GM18507 (cell line): ENCODE measurements at regions not wholly inside any gene's neighbourhood (a gene's known extent, or its start where the extent isn't known, plus 50 kb on each side); places are given as distances from the start of the nearest gene placed in this dataset.

Source experiments
- DNase-seq: peaks from one replicate; pipeline ENCODE4 v3.0.0; 2011; ENCODE audit warnings: low read depth; ENCODE audit not compliant: insufficient read length; ENCODE audit errors: extremely low spot score
- FAIRE-seq: peaks from 2 replicates; lab custom pipeline; 2011; peaks lifted over from hg19 to GRCh38; lab: Jason Lieb, UNC

DNA sequence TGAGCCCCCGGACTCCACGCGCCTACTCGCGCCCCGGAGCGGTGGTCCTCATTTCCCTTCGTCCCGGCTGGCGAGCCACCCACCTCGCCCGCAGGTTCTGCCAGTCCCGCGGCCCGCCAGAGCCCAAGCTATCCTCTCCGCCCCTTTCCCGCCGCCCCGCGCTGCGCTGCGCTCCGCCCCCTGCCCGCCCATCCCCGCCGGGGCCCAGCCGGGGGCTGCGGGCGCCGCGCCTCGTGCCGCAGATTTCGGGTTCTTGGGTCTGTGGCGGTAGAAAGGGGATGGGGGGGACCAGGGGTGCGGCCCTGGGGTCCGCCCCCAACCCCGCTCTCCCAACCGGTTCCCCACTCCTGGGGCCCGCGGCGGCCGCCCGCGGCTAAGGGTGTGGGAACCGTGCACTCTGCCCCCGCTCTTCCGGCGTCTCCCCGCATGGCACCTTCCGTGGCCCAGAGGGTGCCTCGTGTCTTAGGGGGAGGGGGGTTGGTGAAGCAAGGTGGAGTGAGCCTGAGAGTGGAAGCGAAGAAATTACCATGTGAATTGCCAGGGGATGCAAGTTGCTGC is 650.8 kb upstream of the DIPK2B start:
- DNase-seq (no peak), FAIRE-seq (no peak)

DNA sequence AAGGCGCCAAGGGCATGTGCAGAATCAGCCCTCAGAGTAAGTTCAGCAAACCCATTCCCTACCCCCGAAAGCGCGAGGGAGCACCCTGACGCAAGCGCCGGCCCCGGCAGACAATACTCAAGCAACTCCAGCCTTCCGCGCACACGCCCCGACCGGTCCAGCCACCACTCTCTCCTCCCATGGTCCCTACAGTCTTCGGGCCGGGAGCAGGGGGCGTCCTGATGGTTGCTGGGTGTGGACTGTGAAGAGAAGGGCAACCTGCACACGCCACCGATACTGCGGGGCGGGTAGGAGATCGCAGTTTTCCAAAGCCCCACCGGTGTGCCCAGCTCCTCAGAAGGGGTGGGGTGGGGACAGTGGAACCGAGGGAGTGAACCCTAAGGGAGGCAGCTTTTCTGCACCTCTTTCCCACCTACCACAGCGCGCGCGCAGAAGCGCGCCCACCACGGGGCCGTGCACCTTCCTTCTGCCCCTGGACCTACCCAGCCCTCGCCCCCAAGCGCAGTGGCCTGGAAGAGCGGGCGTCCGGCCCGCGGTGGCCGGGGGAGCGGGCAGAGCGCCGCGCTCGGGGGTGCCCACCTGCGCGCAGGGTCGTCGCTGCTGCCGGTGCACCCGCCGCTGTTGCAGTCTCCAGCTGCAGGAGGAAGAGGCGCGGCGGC is 650.2 kb upstream of the DIPK2B start:
- FAIRE-seq (no peak), DNase-seq (no peak)

DNA sequence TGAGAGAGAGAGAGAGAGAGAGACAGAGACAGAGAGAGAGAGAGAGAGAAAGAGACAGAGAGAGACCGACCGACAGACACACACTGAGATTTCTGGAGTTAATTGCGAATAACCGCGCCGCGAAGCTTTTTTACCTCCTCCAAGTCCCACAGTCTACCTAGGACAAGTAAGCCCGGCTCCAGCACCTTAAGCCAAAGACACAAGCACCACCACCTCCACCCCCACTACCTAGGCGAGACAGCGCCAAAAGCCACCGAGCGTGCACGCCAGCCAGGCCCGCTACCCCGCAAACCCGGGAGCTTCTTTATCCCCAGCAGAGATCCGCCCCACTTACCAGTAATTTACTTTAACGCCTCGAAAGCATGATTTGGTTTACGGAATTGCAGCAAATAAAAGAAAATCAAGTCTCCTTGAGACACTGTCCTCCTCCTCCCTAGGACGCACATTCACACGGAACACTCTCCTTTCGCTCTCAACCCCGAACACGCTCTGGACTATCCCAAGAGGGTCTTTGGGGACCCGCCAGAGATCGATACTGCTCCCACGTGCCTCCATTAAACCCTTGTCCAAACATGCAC is 649.6 kb upstream of the DIPK2B start:
- DNase-seq (no peak), FAIRE-seq (no peak)

DNA sequence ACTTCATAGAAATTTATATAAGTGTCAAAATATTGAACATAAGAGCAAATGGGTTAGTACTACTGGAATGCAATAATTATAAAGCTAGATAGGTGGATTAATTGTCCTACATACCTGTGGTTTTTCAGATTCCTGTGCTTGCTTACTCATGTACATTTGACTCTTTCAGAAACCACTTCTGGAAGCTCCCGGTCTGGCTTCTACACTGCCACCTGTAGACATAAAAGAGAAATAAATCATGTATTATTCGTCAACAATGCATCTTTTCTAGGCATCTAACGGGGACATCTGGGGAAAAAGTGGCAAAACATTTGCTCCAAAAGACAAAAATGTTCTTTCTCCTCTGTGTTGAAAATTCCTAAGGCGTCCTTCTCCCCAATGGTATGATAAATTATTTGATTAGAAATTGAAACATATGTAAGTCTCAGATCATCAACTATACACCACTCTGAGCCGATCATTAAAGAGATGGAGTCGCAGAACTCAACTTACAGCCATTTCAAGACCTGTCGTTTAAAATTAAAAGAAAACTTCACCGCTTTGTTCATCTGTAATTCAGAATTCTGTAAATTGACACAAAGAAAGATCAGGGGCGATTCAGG is 648.7 kb upstream of the DIPK2B start:
- FAIRE-seq (peak; percentile 9), DNase-seq (no peak)

DNA sequence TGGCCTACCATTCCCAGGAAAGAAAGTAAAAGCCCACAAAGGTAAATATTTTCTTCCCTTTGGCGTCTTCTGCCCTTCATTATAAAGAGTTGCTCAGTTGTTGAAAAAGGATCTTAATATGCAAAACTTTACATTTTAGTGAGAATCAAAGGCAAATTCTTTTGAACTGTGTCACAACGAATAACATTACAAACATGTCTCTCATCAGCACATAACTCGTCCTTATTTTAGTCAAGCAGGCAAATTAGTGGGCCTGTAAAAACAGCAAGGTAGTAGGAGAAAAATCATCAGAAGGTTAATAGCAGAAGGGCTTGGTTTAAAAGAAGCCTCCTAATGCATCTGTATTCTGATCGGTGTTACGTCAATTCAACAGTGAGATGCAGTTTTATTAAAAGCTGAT is 647.3 kb upstream of the DIPK2B start:
- FAIRE-seq (no peak), DNase-seq (no peak)

DNA sequence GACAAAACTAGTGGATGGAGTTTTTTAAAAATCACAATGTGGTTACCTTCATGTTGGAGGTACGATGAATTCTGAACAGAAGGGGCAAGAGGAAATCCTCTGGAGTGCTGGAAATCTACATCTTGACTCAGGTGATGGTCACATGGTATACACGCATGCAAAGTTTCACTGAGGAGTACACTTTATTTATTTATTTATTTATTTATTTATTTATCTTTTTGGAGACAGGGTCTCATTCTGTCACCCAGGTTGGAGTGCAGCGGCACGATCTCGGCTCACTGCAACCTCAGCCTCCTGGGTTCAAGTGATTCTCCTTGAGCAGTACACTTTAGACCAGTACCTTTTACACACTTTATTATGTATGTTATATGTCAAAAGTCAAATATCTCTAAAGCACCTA is 645.7 kb upstream of the DIPK2B start:
- FAIRE-seq (no peak), DNase-seq (no peak)

DNA sequence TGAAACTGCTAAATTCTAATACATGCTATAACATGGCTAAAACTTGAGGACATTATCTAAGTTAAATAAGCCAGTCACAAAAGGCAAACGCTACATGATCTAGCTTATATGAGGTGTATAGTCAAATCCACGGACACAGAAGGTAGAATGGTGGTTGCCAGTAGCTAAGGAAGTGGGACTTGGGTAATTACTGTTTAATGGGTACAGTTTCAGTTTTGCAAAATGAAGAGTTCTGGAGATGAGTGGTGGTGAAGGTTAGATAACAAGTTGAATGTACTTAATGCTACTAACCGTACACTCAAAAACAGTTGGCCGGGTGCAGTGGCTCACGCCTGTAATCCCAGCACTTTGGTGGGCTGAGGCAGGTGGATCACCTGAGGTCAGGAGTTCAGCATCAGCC is 644.5 kb upstream of the DIPK2B start:
- no peak for FAIRE-seq
- no peak for DNase-seq

DNA sequence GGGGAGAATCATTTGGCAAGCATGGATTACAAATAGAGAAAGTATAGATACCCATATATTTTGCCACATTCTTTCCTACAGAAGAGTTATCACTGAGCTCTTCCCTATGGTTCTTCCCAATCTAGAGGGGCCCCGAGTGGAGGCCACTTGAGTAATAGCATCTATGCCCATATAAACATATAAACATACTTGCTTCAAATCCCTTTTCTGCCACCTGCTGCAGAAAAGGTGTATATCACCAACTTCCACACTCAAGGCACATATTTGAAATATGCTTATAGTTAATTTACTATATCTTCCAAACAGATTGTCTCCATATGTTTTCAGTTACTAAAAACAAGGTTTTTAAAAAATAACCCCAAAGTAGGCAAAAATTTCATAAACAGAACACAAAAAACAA is 642.8 kb upstream of the DIPK2B start:
- DNase-seq (no peak), FAIRE-seq (no peak)

DNA sequence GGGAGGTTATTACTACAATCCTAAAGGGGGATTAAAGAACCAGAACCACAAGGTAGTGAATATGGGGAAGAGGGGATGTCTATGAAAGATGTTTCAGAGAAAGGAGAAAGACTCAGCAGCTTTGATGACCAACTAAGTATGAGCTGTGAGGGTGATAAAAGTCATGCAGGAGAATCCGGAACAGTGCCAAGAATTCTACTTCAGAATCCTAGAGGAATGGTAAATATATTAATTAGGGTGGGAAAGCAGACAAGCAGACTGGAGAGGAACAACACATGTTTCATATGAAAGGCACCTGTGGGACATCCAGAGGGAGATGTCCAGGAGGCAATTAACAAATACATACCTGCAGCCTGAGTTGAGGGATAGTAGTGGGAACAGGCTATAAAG is 642.2 kb upstream of the DIPK2B start:
- DNase-seq (no peak), FAIRE-seq (no peak)

DNA sequence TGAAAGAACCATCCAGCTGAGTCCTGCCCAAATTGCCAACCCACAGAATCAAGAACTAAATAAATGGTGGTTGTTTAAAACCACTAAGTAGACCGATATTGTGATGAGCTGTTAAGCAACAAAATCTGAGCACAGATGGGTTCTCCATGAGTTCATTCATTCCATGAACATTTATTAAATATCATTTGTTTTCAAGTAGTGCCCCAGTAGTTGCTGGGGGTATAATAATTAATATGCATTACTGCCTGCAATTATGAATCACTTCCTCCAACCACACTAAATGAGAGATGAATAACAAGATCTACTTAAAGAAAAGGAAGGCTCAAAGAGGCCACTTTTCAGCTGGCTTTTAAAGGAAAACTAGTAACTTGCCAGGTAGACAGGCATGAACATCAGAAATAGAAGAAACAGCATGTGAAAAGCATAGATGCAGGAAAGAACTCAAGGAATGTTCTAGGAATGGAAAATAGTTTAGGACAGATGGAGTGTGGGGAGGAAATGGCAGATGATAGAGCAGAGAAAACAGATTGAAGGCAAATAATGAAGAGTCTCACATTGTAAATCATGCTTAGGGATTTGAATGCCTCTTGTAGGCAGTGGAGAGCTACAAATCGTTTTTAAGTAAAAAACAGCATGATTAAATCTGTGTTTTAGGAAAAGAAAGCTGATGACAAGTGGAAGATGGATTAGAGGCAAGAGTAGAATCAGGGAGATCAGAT is 641.7 kb upstream of the DIPK2B start:
- FAIRE-seq: no peak

DNA sequence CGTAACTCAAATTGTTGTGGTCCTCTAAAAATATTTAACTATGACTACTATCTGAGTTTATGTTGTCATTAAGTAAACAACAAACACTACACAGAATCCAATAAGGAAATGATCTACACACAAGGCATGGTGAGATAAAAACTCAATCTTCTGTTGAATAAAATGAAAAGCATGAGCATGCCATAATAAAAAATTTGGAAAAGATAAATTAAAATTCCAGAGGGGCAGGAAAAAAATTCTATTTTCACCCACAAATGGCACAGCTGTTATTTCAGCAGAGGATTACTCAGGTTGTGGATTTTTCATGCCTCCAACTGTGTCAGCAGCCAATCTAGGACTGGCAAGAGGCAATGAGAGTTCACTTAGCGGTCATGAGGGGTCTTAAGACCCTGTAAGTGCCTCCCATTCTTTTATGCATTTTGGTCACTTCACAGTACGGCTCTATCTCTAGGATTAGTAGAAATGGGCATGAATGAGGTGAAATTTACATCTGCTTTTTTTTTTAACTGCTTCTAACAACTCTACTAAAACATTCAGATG is 639.8 kb upstream of the DIPK2B start:
- FAIRE-seq (no peak), DNase-seq (no peak)

More for the DNA sequence above, 641.7 kb upstream of the DIPK2B start:
- no peak for DNase-seq

DNA sequence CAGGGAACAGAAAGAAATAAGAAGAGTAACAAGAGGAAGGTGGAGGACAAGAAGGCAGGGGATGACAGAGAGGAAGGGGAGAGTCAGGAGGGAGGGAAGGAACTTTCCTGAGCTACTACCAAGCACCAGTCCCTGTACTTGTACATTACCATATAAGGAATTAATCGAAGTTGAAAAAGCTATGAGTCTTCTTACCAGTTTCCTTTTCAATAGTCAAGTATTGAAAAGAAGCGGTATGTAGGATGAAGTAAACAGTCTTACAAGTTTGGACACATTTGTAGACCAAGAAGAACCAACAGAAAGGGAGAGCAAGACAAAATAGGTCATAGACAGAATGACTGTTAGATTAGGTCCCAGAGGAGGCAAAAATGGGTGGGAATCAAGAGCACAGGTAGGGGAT is 629.7 kb upstream of the DIPK2B start:
- no peak for FAIRE-seq
- no peak for DNase-seq

DNA sequence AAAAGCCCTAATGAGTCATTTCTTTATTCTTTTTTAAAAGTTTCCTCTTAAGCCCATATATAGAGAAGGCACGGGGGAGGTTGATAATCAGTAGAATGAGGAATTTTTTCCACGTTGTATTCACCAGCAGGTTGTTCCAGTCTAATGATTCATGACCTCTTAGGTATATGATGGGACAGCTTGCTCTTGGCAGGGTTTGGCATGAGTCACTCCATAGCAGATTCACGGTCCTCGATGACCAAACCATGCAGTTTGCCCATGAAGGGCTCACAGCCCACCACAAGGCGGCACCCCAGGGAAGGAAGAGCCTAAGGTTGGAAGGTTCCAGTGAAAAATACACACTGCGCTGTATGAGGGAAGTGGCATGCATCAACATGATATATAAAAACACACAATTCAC is 623.8 kb upstream of the DIPK2B start:
- DNase-seq: no peak
- no peak for FAIRE-seq

DNA sequence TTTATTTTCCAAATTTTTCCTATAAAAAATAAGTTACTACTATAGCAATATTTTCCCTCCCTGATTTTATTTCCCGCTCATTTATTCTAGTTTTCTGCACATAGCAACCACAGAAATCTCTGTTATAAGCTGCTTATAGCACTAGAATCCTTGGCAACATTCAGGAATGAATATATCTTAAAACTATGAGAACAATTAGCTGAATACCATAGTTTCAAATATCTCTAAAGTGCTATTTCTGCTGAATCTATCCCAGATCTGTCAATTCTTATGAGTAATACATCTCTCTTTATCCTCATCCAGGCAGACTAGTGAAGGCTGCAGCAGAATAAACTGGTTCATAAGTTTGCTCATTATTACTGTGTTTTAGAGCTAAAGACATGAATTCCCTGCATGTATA is 622.9 kb upstream of the DIPK2B start:
- no peak for DNase-seq
- FAIRE-seq: no peak

DNA sequence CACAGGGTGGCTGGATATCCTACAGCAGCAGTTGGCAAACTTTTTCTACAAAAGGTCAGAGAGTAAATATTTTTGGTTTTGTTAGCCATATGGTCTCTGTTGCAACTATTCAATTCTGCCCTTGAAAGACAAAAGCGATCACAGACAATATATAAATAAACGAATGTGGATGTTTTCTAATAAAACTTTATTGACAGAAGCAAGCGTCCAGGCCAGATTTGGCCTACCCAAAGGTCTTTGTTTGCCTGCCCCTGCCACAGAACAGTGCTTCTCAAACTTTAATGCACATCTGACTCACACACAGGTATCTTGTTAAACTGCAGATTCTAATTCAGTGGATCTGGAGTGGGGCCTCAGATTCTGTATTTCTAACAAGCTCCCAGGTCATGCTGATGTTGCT is 621.4 kb upstream of the DIPK2B start:
- FAIRE-seq (no peak), DNase-seq (no peak)

DNA sequence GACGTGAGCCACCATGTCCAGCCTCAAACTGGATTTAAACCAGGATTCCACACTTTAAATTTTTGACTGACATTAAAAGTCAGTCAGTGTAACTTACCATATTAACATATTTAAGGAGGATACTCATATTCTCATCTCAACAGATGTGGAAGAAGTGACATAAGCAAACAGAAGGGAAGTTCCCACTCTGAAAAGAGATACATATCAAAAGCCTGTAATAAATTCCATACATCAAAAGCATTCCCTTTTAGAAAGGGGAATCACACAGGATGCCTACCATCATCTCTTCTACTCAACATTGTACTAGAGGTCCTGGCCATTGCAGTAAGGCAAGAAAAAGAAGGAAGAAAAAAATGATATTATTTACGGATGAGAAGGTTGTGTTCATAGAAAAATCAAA is 618.2 kb upstream of the DIPK2B start:
- DNase-seq (no peak), FAIRE-seq (no peak)

DNA sequence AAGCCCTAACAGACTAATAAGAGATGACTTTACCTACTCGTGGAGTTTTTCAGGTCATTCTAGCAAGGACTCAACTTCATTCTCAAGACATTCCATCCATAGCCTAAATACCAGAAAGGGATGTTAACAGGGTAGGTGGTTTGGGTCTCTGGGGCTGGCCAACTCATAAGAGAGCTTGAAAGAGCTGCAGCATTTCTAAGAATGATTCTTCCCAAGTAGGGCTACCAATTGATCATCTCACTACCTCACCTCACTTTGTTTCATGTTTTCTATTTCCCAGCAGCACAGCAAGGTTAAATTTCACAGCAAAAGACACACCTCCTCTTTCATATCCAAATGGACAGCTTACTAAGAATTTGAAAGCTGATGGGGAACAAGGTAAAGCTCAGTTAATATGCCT is 614.8 kb upstream of the DIPK2B start:
- no peak for DNase-seq

DNA sequence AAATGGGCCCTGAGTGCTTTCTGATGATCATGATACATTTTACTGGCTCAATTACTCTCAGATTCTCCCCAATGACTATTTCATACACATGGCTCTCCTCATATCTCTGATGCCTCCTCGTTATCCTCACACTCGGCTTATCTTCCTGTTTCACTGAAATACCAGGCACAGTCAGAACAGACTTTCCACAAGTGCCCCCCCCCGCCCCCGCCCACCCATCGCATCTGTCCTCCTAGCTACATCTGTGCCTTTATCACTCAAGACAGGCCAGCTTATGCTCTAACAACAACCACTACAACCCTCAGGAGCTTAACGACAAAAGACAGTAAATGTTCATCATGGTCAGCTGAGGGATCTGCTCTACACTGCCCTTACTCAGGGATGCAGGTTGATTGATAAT is 610.6 kb upstream of the DIPK2B start:
- FAIRE-seq: no peak
- no peak for DNase-seq

More for the DNA sequence above, 614.8 kb upstream of the DIPK2B start:
- no peak for FAIRE-seq

DNA sequence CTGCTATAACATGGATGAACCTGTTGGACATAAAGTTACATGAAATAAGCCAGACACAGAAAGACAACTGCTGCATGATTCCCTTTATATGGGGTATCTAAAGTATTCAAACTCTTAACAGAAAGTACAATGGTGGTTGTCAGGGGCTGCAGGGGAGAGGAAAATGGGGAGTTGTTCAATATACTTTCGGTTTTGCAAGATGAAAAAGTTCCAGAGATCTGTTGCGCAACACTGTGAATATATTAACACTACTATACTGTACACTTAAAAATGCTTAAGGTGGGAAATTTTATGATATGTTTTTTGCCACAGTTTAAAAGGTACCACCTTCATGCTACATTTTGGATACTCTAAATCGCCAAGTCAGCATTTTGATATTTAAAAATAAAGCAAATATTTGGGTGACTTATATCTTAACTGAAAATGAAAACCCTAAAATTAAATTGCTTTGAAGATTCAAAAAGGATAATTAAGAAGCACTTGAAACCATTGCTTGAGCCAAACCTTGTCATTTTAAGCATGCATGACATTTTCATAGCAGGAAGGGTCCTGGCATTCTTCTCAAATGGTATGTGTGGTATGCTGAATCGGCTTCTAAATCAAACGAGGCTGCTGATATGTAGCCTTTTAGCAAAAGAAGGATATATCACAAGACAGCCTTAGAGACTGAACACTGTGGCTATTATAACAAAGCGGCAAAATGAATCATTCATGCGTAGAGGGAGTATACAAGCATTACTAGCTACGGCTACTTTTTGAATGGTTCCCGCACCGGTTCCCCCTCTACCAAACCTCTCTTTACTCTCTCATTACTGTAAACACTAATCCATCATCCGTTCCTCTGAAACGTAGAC is 607.1 kb upstream of the DIPK2B start:
- DNase-seq (no peak), FAIRE-seq (peak; percentile 65)
